ENCODE measurements at regions not wholly inside any gene's neighbourhood (a gene's known extent, or its start where the extent isn't known, plus 50 kb on each side); places are given as distances from the start of the nearest gene placed in this dataset.

GRCh38 chr12:5223881-5224280 is 180.2 kb downstream of the KCNA5 start:
- no peak for DNase-seq (ENCODE audit: low read depth in 4 of 4, low spot score in 3 of 4)

DNA sequence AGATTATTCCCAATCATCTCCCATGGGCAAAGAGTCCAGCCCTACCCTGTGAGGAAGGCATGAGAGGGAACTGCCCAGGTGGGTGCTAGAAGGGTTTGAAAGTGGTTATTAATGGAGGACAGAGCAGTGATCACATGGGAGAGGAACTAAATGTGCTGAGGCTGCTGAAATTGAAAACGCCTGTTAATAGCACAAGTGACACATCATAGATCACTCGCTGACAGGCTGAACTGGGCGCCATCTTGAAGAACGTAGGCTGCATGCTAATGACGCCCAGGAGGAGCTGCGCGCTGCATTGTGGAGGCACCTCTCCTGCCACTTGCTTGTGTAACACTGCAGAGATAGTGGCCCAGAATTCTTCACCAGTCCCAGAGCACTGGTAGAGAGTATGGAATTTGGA is 182.9 kb downstream of the KCNA5 start:
- DNase-seq (ENCODE audit: low read depth in 4 of 4, low spot score in 3 of 4), result no peak

DNA sequence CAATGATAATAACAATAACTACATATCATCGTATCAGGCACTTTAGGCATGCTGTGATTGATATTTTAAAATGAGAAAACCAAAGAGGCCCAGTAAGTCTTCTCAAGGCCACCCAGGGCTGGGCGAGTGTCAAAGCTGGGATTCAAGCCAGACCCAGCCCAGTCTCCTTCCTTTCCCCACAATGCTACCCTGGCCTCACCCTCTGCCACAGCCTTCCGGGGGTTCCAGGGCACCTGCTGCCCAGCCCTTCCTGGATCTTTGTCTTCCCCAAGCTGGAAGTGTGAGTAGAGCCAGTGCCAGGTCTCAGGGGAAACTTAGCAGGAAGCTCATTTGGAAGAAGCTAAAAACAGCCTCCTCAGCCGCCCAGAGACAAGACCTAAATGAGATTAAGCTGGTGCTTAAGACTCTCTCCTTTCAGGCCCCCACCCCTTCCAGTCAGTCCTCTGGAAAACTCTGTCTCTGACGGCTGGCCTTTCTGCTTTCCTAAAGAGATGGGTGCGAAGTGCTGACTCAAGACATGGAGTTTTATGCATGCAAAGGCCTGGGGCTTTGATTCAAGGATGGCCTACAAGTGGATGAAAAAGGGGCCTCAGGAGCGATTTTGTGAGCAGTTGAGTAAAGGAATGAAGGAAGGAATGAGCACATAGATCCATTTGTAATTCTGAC is 184.2 kb downstream of the KCNA5 start:
- no peak for DNase-seq (ENCODE audit: low read depth in 4 of 4, low spot score in 3 of 4)

DNA sequence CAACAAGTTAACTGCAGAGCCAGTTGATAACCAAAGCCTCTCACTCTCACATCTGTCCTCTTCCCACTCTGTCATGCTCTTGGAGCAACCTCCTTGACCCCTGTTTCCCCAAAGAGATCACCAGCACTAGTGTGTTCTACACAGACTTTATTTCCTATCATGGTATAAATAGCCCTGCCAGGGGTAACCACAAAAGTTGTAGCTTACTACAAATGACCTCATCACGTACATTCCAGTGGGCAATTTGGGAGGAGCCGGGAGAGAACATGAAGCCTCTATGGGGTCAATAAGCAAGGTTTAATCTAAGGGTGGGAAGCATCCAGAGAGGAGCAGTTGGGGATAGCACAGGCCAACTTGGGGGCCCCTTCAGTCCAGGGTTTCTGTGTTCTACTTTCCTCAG is 186.5 kb downstream of the KCNA5 start:
- no peak for DNase-seq (ENCODE audit: low read depth in 4 of 4, low spot score in 3 of 4)

GRCh38 chr12:5230861-5231260 is 187.2 kb downstream of the KCNA5 start:
- DNase-seq (ENCODE audit: low read depth in 4 of 4, low spot score in 3 of 4), result no peak

GRCh38 chr12:5232291-5232690 is 188.6 kb downstream of the KCNA5 start:
- DNase-seq (ENCODE audit: low read depth in 4 of 4, low spot score in 3 of 4), result no peak

DNA sequence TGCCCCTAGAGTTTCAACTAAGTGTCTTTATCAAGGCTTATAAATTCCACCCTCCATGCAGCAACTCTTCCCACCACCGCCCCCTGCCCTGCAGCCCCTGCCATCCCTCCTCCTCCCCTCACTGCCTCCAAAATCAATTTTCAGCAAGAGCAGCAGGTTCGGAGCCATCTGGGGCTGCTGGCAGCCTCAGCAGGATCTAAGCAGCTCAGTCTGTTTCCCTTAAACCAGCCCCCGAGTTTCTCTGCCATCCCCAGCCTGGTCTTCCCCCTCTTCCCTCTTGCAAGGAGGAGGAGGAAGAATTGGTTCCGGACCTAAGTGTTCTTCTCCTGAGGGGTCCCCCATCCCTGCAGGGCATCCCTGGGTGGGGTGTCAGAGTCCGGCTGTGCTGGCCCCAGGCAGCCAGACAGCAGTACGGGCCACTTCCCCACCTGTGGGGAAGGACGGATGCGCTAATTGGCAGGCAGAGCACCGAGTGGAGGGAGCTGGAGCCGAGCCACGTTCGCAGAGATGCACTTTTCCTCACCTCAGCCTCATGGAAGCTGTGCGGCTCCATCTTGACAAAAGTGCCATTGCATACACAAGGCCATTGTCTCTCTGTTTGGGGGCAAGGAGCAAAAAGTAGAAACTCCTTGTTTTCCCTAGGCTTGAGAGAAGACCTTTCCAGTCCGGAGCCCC is 189.3 kb downstream of the KCNA5 start:
- DNase-seq (ENCODE audit: low read depth in 4 of 4, low spot score in 3 of 4), result no peak

- DNase-seq (ENCODE audit: low read depth in 4 of 4, low spot score in 3 of 4), result no peak
These were observed 192.5 kb downstream of the KCNA5 start for GRCh38 chr12:5236022-5236640.

- no peak for DNase-seq (ENCODE audit: low read depth in 4 of 4, low spot score in 3 of 4)
These were observed 189.5 kb upstream of the NTF3 start for GRCh38 chr12:5242440-5242839.

- no peak for DNase-seq (ENCODE audit: low read depth in 4 of 4, low spot score in 3 of 4)
These were observed 188.9 kb upstream of the NTF3 start for GRCh38 chr12:5243014-5243413.

DNA sequence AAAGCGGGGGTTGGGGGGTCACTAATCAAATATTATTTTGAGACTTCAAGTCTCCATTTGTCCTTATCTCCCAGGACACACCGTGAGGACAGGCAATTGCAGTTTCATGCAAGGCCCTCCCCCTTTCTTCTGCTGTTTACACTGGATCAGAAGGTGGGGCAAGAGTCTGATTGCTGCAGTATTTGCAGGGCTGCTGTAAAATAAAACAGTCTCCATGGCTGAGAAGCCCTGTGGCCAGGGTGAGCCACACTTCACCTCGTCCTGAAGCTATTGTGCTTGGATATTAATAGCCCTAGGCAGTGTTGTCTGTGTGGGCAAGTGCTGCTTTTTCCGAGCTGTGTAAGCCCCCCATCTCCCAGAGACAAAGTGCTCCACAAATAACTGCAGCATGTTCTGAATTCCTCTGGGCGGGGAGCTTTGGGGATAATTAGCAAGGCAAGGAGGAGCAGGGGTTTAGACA is 187.4 kb upstream of the NTF3 start:
- DNase-seq (ENCODE audit: low read depth in 4 of 4, low spot score in 3 of 4), result no peak

DNA sequence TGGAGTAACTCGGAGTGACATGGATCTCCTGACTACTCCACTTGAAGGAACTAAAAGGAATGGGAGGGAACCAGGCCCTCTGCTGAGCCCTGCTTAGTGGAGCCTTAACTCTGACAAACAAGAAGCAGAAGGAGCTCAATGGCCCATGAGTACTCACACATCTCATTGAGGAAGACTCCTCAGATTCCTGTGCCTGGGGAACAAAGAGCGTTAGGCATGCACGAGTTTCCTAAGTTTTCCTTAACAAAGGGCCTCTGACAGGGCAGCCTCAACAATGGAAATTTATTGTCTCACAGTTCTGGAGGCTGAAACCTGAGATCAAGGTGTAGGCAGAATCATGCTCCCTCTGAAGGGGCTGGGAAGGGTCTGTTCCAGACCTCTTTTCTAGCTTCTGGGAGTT is 185.7 kb upstream of the NTF3 start:
- DNase-seq (ENCODE audit: low read depth in 4 of 4, low spot score in 3 of 4), result no peak

- no peak for DNase-seq (ENCODE audit: low read depth in 4 of 4, low spot score in 3 of 4)
These were observed 184.8 kb upstream of the NTF3 start for GRCh38 chr12:5247144-5247543.

DNA sequence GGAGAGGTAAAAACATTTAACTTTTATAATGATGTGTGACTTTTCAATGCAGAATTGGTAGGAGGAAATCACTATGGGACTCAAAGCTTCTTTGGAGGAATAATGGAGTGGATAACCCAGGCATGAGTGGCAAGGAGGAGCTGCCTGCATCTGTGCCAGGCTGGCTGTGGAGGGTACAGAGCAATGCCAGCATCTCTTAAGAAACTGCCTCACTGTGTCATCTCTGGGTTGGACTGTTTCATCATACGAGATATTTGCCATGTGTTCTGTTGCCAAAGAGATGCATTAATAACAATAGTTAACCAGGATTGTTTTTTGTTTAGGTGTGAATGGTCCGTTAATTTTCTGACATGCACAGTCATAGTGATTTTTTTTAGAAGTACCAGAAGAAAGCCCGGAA is 183.7 kb upstream of the NTF3 start:
- no peak for DNase-seq (ENCODE audit: low read depth in 4 of 4, low spot score in 3 of 4)

GRCh38 chr12:5248999-5249526 is 182.8 kb upstream of the NTF3 start:
- DNase-seq (ENCODE audit: low read depth in 4 of 4, low spot score in 3 of 4), result no peak

DNA sequence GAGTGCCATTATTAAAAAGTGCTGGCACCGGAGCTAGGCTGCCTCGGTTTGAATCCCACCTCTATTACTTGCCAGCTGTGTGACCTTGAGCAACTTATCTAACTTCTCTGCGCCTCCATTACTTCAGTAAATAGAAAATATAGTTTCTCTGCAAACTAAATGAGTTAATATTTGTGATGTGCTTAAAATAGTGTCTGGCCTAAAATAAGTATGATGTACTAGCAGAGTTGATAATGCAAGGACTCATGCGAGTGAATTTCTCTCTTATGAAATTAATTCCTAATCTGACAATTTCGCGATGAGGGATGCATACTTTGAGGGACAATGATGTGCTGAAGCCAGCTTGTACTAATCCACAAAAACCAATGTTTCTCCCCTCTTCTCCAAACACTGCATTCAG is 180.8 kb upstream of the NTF3 start:
- DNase-seq (ENCODE audit: low read depth in 4 of 4, low spot score in 3 of 4), result no peak

GRCh38 chr12:5251786-5252185 is 180.1 kb upstream of the NTF3 start:
- no peak for DNase-seq (ENCODE audit: low read depth in 4 of 4, low spot score in 3 of 4)

DNA sequence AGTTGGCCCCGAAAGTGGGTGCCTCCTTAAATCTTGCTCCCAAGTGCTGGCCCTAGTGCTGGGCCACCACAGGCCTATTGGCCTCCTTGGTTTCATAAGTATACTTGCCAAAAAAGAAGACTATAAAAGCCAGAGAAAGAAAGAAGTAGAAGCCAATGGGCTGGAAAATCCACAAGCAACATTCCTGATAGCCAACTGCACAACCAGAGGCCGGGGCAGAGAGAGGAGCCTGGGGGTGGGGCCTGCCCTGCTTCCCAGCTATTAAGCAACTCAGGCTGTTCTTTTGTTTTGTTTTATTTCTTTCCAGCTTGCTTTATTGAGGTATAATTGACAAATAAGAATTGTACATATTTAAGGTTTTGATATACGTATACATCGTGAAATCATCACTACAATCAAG is 177.2 kb upstream of the NTF3 start:
- DNase-seq (ENCODE audit: low read depth in 4 of 4, low spot score in 3 of 4), result no peak

GRCh38 chr12:5257763-5258495 is 174.0 kb upstream of the NTF3 start:
- DNase-seq (ENCODE audit: low read depth in 4 of 4, low spot score in 3 of 4), result no peak

GRCh38 chr12:5258498-5258897 is 173.4 kb upstream of the NTF3 start:
- DNase-seq (ENCODE audit: low read depth in 4 of 4, low spot score in 3 of 4), result no peak

- no peak for DNase-seq (ENCODE audit: low read depth in 4 of 4, low spot score in 3 of 4)
These were observed 173.0 kb upstream of the NTF3 start for GRCh38 chr12:5258926-5259325.

Measured in left renal pelvis (tissue), 4 donors.